ENCODE measurements at regions not wholly inside any gene's neighbourhood (a gene's known extent, or its start where the extent isn't known, plus 50 kb on each side); places are given as distances from the start of the nearest gene placed in this dataset.

DNA sequence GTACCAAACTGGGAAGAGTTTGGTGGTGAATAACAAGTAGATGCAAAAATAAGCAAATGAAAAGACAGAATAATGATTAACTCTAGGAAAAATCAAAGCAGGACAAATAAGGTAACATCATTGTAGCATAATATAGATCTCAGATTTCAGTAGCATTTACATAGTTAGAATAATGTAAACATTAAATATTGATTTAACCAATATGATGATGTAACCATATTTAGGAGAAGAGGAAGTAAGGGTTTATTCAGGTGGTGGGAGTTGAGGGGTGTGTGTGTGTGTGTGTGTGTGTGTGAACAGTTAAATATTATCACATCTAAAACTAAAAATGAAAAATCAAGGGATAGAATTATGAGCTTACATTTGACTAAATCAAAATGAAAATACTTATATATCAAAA, 143.4 kb downstream of the NPR3 start:
- TF ChIP-seq ZNF558 (CRISPR knock-in tag; IDR thresholded peaks at IDR 0.05; ENCODE audit: borderline replicate concordance), result no peak
- TF ChIP-seq, protein P1, sequence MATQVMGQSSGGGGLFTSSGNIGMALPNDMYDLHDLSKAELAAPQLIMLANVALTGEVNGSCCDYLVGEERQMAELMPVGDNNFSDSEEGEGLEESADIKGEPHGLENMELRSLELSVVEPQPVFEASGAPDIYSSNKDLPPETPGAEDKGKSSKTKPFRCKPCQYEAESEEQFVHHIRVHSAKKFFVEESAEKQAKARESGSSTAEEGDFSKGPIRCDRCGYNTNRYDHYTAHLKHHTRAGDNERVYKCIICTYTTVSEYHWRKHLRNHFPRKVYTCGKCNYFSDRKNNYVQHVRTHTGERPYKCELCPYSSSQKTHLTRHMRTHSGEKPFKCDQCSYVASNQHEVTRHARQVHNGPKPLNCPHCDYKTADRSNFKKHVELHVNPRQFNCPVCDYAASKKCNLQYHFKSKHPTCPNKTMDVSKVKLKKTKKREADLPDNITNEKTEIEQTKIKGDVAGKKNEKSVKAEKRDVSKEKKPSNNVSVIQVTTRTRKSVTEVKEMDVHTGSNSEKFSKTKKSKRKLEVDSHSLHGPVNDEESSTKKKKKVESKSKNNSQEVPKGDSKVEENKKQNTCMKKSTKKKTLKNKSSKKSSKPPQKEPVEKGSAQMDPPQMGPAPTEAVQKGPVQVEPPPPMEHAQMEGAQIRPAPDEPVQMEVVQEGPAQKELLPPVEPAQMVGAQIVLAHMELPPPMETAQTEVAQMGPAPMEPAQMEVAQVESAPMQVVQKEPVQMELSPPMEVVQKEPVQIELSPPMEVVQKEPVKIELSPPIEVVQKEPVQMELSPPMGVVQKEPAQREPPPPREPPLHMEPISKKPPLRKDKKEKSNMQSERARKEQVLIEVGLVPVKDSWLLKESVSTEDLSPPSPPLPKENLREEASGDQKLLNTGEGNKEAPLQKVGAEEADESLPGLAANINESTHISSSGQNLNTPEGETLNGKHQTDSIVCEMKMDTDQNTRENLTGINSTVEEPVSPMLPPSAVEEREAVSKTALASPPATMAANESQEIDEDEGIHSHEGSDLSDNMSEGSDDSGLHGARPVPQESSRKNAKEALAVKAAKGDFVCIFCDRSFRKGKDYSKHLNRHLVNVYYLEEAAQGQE (IDR thresholded peaks at IDR 0.05; ENCODE audit: borderline replicate concordance in 1 of 2, low read depth in 1 of 2, low read length in 2 of 2), result no peak
- TF ChIP-seq, protein P2, sequence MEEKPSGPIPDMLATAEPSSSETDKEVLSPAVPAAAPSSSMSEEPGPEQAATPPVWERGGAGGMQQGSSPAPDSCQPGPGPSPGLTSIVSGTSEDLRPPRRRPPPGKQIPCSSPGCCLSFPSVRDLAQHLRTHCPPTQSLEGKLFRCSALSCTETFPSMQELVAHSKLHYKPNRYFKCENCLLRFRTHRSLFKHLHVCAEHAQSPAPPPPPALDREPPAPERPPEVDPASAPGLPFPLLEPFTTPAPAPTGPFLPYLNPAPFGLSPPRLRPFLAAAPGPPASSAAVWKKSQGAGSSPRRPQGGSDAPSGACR (CRISPR knock-in tag; IDR thresholded peaks at IDR 0.05), result no peak
